Heart left ventricle (tissue), 13 donors: ENCODE measurements at regions not wholly inside any gene's neighbourhood (a gene's known extent, or its start where the extent isn't known, plus 50 kb on each side); places are given as distances from the start of the nearest gene placed in this dataset.

Source experiments
- CTCF ChIP-seq, 12 donors: fragments of 200-600 bp; sonication (generic) in 4 of 12; IDR thresholded peaks; one replicate each; pipeline versions ENCODE4 v1.5.0 to v1.8.0; 2018 to 2022; ENCODE audit warnings: antibody characterized with exemption in 12 of 12, mild to moderate bottlenecking in 5 of 12
- POLR2A ChIP-seq, 2 donors: fragments of 450-650 bp; IDR thresholded peaks; one replicate each; pipeline ENCODE4 v1.6.1; 2017; ENCODE audit warnings: antibody characterized with exemption in 2 of 2, mild to moderate bottlenecking in 2 of 2, moderate library complexity in 2 of 2
- donor health status: ischemic (EF 13 %, LVEDD 7.1; RV severe dilation, severe dysfunction).
- donor health status: DM: no; HTN: yes; CAD: no.
- donor health status: DM: no; HTN: no; CAD: no.
- donor health status: ischemic (EF 25% LVEDD 6.9; RV normal size, moderate dysfunction).
- donor health status: ischemic (EF 25% LVEDD 5.7; RV mildly dilated, moderate dysfunction).
- donor health status: ischemic (EF 35%, LVEDD 5.7; RV mildly dilated, moderate dysfunction).
- donor health status: nonischemic (EF 11% LVEDD 7.7; RV severe dilation, severe dysfunction).
- donor health status: DM: yes; HTN: yes; CAD: no.
- donor health status: PGD.
- donor health status: ischemic (EF 29% LVEDD 5.4; RV normal size, mild dysfunction).
- donor health status: nonischemic (EF 23%, LVEDD 6.1; RV moderate dilation, normal function).

GRCh38 chr20:60804240-60804917, 447.7 kb upstream of the CDH4 start:
- TF ChIP-seq CTCF (IDR thresholded peaks at IDR 0.05) (no peak), POLR2A (IDR thresholded peaks at IDR 0.05) (no peak)
